AG20443 (cell line): ENCODE measurements at regions not wholly inside any gene's neighbourhood (a gene's known extent, or its start where the extent isn't known, plus 50 kb on each side); places are given as distances from the start of the nearest gene placed in this dataset.

Experiments
- DNase-seq: peaks from one replicate; pipeline ENCODE4 v3.0.0; 2012; ENCODE audit warnings: low spot score, mixed read lengths

- no peak for DNase-seq
Measured at GRCh38 chr2:8454797-8455196, 227.1 kb upstream of the ID2 start.

GRCh38 chr2:8455236-8456150 lies 226.4 kb upstream of the ID2 start:
- DNase-seq: no peak

- DNase-seq: no peak
Measured at GRCh38 chr2:8456151-8457091, 225.4 kb upstream of the ID2 start.

- no peak for DNase-seq
Measured at GRCh38 chr2:8457092-8457481, 224.8 kb upstream of the ID2 start.

GRCh38 chr2:8457699-8458502 lies 224.0 kb upstream of the ID2 start:
- DNase-seq: no peak

GRCh38 chr2:8458503-8459459 lies 223.1 kb upstream of the ID2 start:
- DNase-seq: no peak

- DNase-seq: no peak
Measured at GRCh38 chr2:8459474-8459873, 222.4 kb upstream of the ID2 start.

GRCh38 chr2:8461341-8461740 lies 220.5 kb upstream of the ID2 start:
- no peak for DNase-seq

GRCh38 chr2:8462280-8462679 lies 219.6 kb upstream of the ID2 start:
- DNase-seq: no peak

GRCh38 chr2:8462899-8463648 lies 218.8 kb upstream of the ID2 start:
- no peak for DNase-seq

GRCh38 chr2:8465560-8465959 lies 216.3 kb upstream of the ID2 start:
- DNase-seq: no peak

- no peak for DNase-seq
Measured at GRCh38 chr2:8469709-8470493, 212.0 kb upstream of the ID2 start.

GRCh38 chr2:8472545-8473323 lies 209.1 kb upstream of the ID2 start:
- DNase-seq: no peak

- DNase-seq: no peak
Measured at GRCh38 chr2:8475349-8476031, 206.4 kb upstream of the ID2 start.

GRCh38 chr2:8477552-8478470 lies 204.0 kb upstream of the ID2 start:
- no peak for DNase-seq

GRCh38 chr2:8478471-8478793 lies 203.4 kb upstream of the ID2 start:
- no peak for DNase-seq

- DNase-seq: no peak
Measured at GRCh38 chr2:8479298-8479697, 202.6 kb upstream of the ID2 start.
